COR-L47 (cell line): ENCODE measurements at regions not wholly inside any gene's neighbourhood (a gene's known extent, or its start where the extent isn't known, plus 50 kb on each side); places are given as distances from the start of the nearest gene placed in this dataset.
"Not testable (repeated sequence)": the region's sequence is repeated elsewhere in the genome, so short reads cannot be mapped to it uniquely, and the experiment has no call there.

Experiments used
- DNase-seq: peaks from one replicate; lab custom pipeline; 2025; lab: John Stamatoyannopoulos, UW

GRCh38 chr9:129456549-129457324 lies 164.2 kb downstream of the C9orf50 start:
- no peak for DNase-seq

- no peak for DNase-seq
Measured at GRCh38 chr9:129455151-129455995, 165.5 kb downstream of the C9orf50 start.

- DNase-seq: no peak
Measured at GRCh38 chr9:129454467-129455067, 166.3 kb downstream of the C9orf50 start.

- no peak for DNase-seq
Measured at GRCh38 chr9:129453734-129454133, 167.2 kb downstream of the C9orf50 start.

GRCh38 chr9:129451669-129452068 lies 169.2 kb downstream of the C9orf50 start:
- no peak for DNase-seq

- no peak for DNase-seq
Measured at GRCh38 chr9:129451089-129451656, 169.7 kb downstream of the C9orf50 start.

GRCh38 chr9:129449066-129449465 lies 171.8 kb downstream of the C9orf50 start:
- DNase-seq: no peak

GRCh38 chr9:129446828-129447550 lies 173.9 kb downstream of the C9orf50 start:
- DNase-seq: no peak

GRCh38 chr9:129445794-129446306 lies 175.1 kb downstream of the C9orf50 start:
- no peak for DNase-seq

GRCh38 chr9:129443515-129444164 lies 177.3 kb downstream of the C9orf50 start:
- not testable (repeated sequence) for DNase-seq

GRCh38 chr9:129442803-129443511 lies 177.9 kb downstream of the C9orf50 start:
- no peak for DNase-seq

- no peak for DNase-seq
Measured at GRCh38 chr9:129441852-129442251, 179.0 kb downstream of the C9orf50 start.

GRCh38 chr9:129440435-129441186 lies 180.3 kb downstream of the C9orf50 start:
- DNase-seq: no peak

- no peak for DNase-seq
Measured at GRCh38 chr9:129439242-129439641, 181.7 kb downstream of the C9orf50 start.

GRCh38 chr9:129437626-129438323 lies 183.1 kb downstream of the C9orf50 start:
- DNase-seq: no peak

- no peak for DNase-seq
Measured at GRCh38 chr9:129436751-129437625, 183.9 kb downstream of the C9orf50 start.

GRCh38 chr9:129435988-129436717 lies 184.7 kb downstream of the C9orf50 start:
- DNase-seq: no peak
